Fibroblast of pulmonary artery (primary cell): ENCODE measurements at regions not wholly inside any gene's neighbourhood (a gene's known extent, or its start where the extent isn't known, plus 50 kb on each side); places are given as distances from the start of the nearest gene placed in this dataset.

Experiments
- DNase-seq: peaks from one replicate; pipeline ENCODE4 v3.0.0-alpha.2; 2010; ENCODE audit warnings: low read depth
- H3K4me3 ChIP-seq: replicated peaks from 2 replicates; pipeline ENCODE4 v1.5.1; 2011; ENCODE audit warnings: low read depth, mild to moderate bottlenecking, control low read depth, low read length, moderate library complexity
- TF ChIP-seq, protein P1 (sequence below): IDR thresholded peaks from 2 replicates; pipeline ENCODE4 v1.5.1; 2011; ENCODE audit warnings: mild to moderate bottlenecking, control low read depth, low read length, inconsistent platforms; ENCODE audit errors: missing control alignments

- no peak for DNase-seq
- H3K4me3 ChIP-seq = no peak overlapping the region
- TF ChIP-seq, protein P1, sequence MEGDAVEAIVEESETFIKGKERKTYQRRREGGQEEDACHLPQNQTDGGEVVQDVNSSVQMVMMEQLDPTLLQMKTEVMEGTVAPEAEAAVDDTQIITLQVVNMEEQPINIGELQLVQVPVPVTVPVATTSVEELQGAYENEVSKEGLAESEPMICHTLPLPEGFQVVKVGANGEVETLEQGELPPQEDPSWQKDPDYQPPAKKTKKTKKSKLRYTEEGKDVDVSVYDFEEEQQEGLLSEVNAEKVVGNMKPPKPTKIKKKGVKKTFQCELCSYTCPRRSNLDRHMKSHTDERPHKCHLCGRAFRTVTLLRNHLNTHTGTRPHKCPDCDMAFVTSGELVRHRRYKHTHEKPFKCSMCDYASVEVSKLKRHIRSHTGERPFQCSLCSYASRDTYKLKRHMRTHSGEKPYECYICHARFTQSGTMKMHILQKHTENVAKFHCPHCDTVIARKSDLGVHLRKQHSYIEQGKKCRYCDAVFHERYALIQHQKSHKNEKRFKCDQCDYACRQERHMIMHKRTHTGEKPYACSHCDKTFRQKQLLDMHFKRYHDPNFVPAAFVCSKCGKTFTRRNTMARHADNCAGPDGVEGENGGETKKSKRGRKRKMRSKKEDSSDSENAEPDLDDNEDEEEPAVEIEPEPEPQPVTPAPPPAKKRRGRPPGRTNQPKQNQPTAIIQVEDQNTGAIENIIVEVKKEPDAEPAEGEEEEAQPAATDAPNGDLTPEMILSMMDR = no peak
Observed at GRCh38 chr2:184261818-184262217, 336.5 kb upstream of the ZNF804A start.

DNA sequence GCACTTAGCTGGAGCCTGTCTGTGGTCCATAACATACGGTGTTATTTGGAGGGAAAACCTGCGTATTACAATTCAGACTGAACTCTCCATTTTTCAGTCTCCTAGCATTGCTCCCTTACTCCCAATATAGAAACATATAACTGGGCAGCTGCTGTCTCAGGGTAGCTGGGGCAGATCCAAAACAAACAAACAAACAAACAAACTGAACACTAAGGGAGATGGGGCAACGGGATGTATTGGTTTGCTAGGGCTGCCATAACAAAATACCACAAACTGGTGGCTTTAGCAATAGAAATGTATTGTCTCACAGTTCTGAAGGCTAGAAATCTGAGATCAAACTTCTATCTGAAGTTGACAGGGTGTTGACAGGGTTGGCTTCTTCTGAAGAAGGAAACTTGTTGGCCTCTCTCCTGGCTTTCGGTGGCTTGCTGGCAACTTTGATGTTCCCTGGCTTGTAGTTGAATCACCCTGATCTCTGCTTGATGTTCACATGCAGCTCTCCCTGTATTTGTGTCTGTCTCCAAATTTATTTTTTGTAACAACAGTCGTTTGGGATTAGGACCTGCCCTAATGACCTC is 329.3 kb upstream of the ZNF804A start:
- H3K4me3 ChIP-seq = no peak overlapping the region
- TF ChIP-seq, protein P1 = no peak
- no peak for DNase-seq

GRCh38 chr2:184270660-184271059 is 327.7 kb upstream of the ZNF804A start:
- no peak overlapping the region for H3K4me3 ChIP-seq
- TF ChIP-seq, protein P1 = no peak

GRCh38 chr2:184272056-184272455 is 326.3 kb upstream of the ZNF804A start:
- TF ChIP-seq, protein P1 = no peak
- no peak for DNase-seq
- no peak overlapping the region for H3K4me3 ChIP-seq

More at GRCh38 chr2:184270660-184271059, 327.7 kb upstream of the ZNF804A start:
- DNase-seq = no peak

DNA sequence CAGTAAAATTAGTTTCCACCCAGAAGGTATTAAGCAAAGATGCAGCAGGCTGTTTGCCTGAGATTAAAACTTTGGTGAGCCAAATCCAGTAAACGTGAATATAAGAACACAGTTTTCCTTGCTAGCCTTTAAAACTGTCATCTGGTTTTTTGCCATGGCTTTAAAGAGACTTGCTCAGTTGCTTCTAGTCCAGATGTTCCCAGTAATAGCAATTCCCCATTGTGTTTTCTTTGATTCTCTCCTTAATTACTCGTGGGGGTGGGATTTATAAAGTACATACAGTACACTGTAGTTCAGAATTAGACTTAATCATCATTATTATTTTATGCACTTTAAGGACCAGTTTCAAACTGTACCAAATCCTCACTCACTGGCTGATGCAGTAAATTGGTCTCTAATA is 303.5 kb upstream of the ZNF804A start:
- H3K4me3 ChIP-seq = no peak overlapping the region
- DNase-seq = no peak
- TF ChIP-seq, protein P1 = no peak

DNA sequence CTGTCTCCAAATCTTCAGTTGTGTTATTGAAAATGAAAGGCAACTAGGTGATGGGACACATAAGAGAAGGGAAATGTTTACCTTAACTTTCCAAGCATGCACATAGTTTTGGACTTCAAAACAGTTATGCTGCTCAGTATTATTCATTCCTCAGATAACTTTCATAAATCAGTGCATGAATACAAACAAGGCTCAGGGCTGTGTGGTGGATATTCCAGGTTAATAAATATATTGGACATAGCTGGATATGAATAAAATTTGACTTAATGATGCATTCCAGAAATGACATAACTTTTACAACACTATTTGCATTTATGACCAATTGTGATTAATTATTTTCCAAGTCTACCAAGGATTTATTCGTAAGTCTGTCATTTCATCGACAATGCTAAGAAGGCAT is 301.2 kb upstream of the ZNF804A start:
- DNase-seq = no peak
- no peak overlapping the region for H3K4me3 ChIP-seq
- TF ChIP-seq, protein P1 = no peak

DNA sequence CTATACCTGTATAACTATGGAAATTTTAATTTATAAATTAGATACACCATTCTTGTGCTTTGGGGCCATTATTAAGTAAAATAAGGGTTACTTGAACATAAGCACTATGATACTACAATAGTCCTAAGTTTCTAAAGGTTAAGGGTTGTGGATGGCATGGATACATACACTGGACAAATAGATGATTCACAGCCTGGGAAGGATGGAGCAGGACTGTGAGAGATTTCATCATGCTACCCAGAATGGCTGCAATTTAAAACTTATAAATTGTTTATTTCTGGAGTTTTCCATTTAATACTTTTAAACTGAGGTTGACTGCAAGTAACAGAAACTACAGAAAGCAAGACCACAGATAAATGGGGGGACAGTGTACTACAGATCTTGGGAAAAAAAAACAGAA is 295.8 kb upstream of the ZNF804A start:
- no peak for DNase-seq
- TF ChIP-seq, protein P1 = no peak
- no peak overlapping the region for H3K4me3 ChIP-seq
